ENCODE measurements at regions not wholly inside any gene's neighbourhood (a gene's known extent, or its start where the extent isn't known, plus 50 kb on each side); places are given as distances from the start of the nearest gene placed in this dataset.

- H3K4me1 ChIP-seq (ENCODE audit: control insufficient read depth in 2 of 2, insufficient read depth in 2 of 2, low read length in 2 of 2): no peaks in the 10 kb centered on the region
- no peaks in the 10 kb centered on the region for H3K36me3 ChIP-seq (ENCODE audit: control insufficient read depth in 2 of 3, insufficient read depth in 3 of 3, low read length in 3 of 3)
- H3K27me3 Mint-ChIP-seq: peaks cover 12 to 28% (median 19%) of the 10 kb centered on the region in 5 donors
- no peak overlapping the region for H3K4me3 ChIP-seq (ENCODE audit: low read length)
- CTCF ChIA-PET: no interaction called here
- H3K9me3 ChIP-seq (ENCODE audit: control insufficient read depth in 2 of 3, low read length in 3 of 3): no peaks in the 10 kb centered on the region
- H3K4me3 Mint-ChIP-seq: no peak overlapping the region
- H3K4me1 Mint-ChIP-seq: no peaks in the 10 kb centered on the region
- H3K9me3 Mint-ChIP-seq: no peaks in the 10 kb centered on the region
- POLR2A ChIA-PET: no interaction called here
- no peak overlapping the region for H3K27ac ChIP-seq (ENCODE audit: low read depth, low read length)
- ATAC-seq (no peak), DNase-seq (no peak)
- intact Hi-C loops (cut with micrococcal nuclease): no loop called here
- H3K36me3 Mint-ChIP-seq: no peaks in the 10 kb centered on the region
- no peaks in the 10 kb centered on the region for H3K27me3 ChIP-seq (ENCODE audit: control insufficient read depth in 2 of 2, insufficient read depth in 2 of 2, low read length in 2 of 2)
- peak overlapping the region in 1 of 9 donors; percentile 8 for H3K27ac Mint-ChIP-seq
Observed at GRCh38 chr7:26443751-26444150, 152.1 kb downstream of the SNX10 start.

GRCh38 chr7:26444555-26444954 lies 152.9 kb downstream of the SNX10 start:
- Histone ChIP-seq H3K4me3 (ENCODE audit: low read length) (no peak overlapping the region), H3K27ac (ENCODE audit: low read depth, low read length) (no peak overlapping the region), H3K4me1 (ENCODE audit: control insufficient read depth in 2 of 2, insufficient read depth in 2 of 2, low read length in 2 of 2) (no peaks in the 10 kb centered on the region), H3K27me3 (ENCODE audit: control insufficient read depth in 2 of 2, insufficient read depth in 2 of 2, low read length in 2 of 2) (no peaks in the 10 kb centered on the region), H3K9me3 (ENCODE audit: control insufficient read depth in 2 of 3, low read length in 3 of 3) (no peaks in the 10 kb centered on the region), H3K36me3 (ENCODE audit: control insufficient read depth in 2 of 3, insufficient read depth in 3 of 3, low read length in 3 of 3) (no peaks in the 10 kb centered on the region)
- no peaks in the 10 kb centered on the region for H3K36me3 Mint-ChIP-seq
- peaks cover 14 to 32% (median 19%) of the 10 kb centered on the region in 5 donors for H3K27me3 Mint-ChIP-seq
- DNase-seq (no peak), ATAC-seq (no peak)
- no peaks in the 10 kb centered on the region for H3K9me3 Mint-ChIP-seq
- no peaks in the 10 kb centered on the region for H3K4me1 Mint-ChIP-seq
- POLR2A ChIA-PET: no interaction called here
- intact Hi-C loops (cut with micrococcal nuclease): no loop called here
- H3K27ac Mint-ChIP-seq: no peak overlapping the region
- CTCF ChIA-PET: no interaction called here
- no peak overlapping the region for H3K4me3 Mint-ChIP-seq

GRCh38 chr7:26447116-26447515 lies 155.5 kb downstream of the SNX10 start:
- DNase-seq (no peak), ATAC-seq (no peak)
- ChIA-PET CTCF (no interaction called here), POLR2A (no interaction called here)
- H3K27me3 Mint-ChIP-seq: peaks cover 17 to 32% (median 22%) of the 10 kb centered on the region in 5 donors
- no peak overlapping the region for H3K4me3 ChIP-seq (ENCODE audit: low read length)
- no peak overlapping the region for H3K27ac ChIP-seq (ENCODE audit: low read depth, low read length)
- intact Hi-C loops (cut with micrococcal nuclease): no loop called here
- no peaks in the 10 kb centered on the region for H3K9me3 ChIP-seq (ENCODE audit: control insufficient read depth in 2 of 3, low read length in 3 of 3)
- no peaks in the 10 kb centered on the region for H3K36me3 Mint-ChIP-seq
- no peaks in the 10 kb centered on the region for H3K36me3 ChIP-seq (ENCODE audit: control insufficient read depth in 2 of 3, insufficient read depth in 3 of 3, low read length in 3 of 3)
- no peak overlapping the region for H3K4me3 Mint-ChIP-seq
- H3K9me3 Mint-ChIP-seq: no peaks in the 10 kb centered on the region
- no peaks in the 10 kb centered on the region for H3K4me1 ChIP-seq (ENCODE audit: control insufficient read depth in 2 of 2, insufficient read depth in 2 of 2, low read length in 2 of 2)
- no peak overlapping the region for H3K27ac Mint-ChIP-seq
- H3K4me1 Mint-ChIP-seq: peaks cover 0 to 1% (median 0%) of the 10 kb centered on the region in 7 donors
- H3K27me3 ChIP-seq (ENCODE audit: control insufficient read depth in 2 of 2, insufficient read depth in 2 of 2, low read length in 2 of 2): no peaks in the 10 kb centered on the region

GRCh38 chr7:26449175-26450165 lies 157.8 kb downstream of the SNX10 start:
- H3K27me3 Mint-ChIP-seq: peaks cover 17 to 32% (median 22%) of the 10 kb centered on the region in 5 donors
- H3K4me3 Mint-ChIP-seq: no peak overlapping the region
- intact Hi-C loops (cut with micrococcal nuclease): no loop called here
- no peak overlapping the region for H3K4me3 ChIP-seq (ENCODE audit: low read length)
- H3K27ac Mint-ChIP-seq: no peak overlapping the region
- H3K9me3 ChIP-seq (ENCODE audit: control insufficient read depth in 2 of 3, low read length in 3 of 3): no peaks in the 10 kb centered on the region
- no peak overlapping the region for H3K27ac ChIP-seq (ENCODE audit: low read depth, low read length)
- H3K9me3 Mint-ChIP-seq: no peaks in the 10 kb centered on the region
- H3K4me1 ChIP-seq (ENCODE audit: control insufficient read depth in 2 of 2, insufficient read depth in 2 of 2, low read length in 2 of 2): no peaks in the 10 kb centered on the region
- ATAC-seq: no peak
- POLR2A ChIA-PET: no interaction called here
- H3K36me3 ChIP-seq (ENCODE audit: control insufficient read depth in 2 of 3, insufficient read depth in 3 of 3, low read length in 3 of 3): no peaks in the 10 kb centered on the region
- peaks cover 0 to 1% (median 0%) of the 10 kb centered on the region in 7 donors for H3K4me1 Mint-ChIP-seq
- CTCF ChIA-PET: no interaction called here
- H3K27me3 ChIP-seq (ENCODE audit: control insufficient read depth in 2 of 2, insufficient read depth in 2 of 2, low read length in 2 of 2): no peaks in the 10 kb centered on the region
- no peak for DNase-seq
- no peaks in the 10 kb centered on the region for H3K36me3 Mint-ChIP-seq

- Mint-ChIP-seq H3K27me3 (peaks cover 6 to 21% (median 16%) of the 10 kb centered on the region in 5 donors), H3K36me3 (no peaks in the 10 kb centered on the region), H3K4me3 (no peak overlapping the region), H3K4me1 (peaks cover 0 to 1% (median 0%) of the 10 kb centered on the region in 7 donors), H3K9me3 (peaks cover 0 to 5% (median 0%) of the 10 kb centered on the region in 11 donors), H3K27ac (no peak overlapping the region)
- intact Hi-C loops (cut with micrococcal nuclease): no loop called here
- Histone ChIP-seq H3K36me3 (ENCODE audit: control insufficient read depth in 2 of 3, insufficient read depth in 3 of 3, low read length in 3 of 3) (no peaks in the 10 kb centered on the region), H3K27ac (ENCODE audit: low read depth, low read length) (no peak overlapping the region), H3K27me3 (ENCODE audit: control insufficient read depth in 2 of 2, insufficient read depth in 2 of 2, low read length in 2 of 2) (no peaks in the 10 kb centered on the region), H3K4me1 (ENCODE audit: control insufficient read depth in 2 of 2, insufficient read depth in 2 of 2, low read length in 2 of 2) (no peaks in the 10 kb centered on the region), H3K4me3 (ENCODE audit: low read length) (no peak overlapping the region), H3K9me3 (ENCODE audit: control insufficient read depth in 2 of 3, low read length in 3 of 3) (no peaks in the 10 kb centered on the region)
- ChIA-PET POLR2A (no interaction called here), CTCF (interaction anchor here (0.6 kb wide), 1 partner anchor 56 kb away, joined by 3 read pairs; no protein-coding TSS in a partner anchor)
- DNase-seq (no peak), ATAC-seq (no peak)
Observed at GRCh38 chr7:26451997-26452396, 160.3 kb downstream of the SNX10 start.

- H3K36me3 Mint-ChIP-seq: no peaks in the 10 kb centered on the region
- Histone ChIP-seq H3K9me3 (ENCODE audit: control insufficient read depth in 2 of 3, low read length in 3 of 3) (no peaks in the 10 kb centered on the region), H3K36me3 (ENCODE audit: control insufficient read depth in 2 of 3, insufficient read depth in 3 of 3, low read length in 3 of 3) (no peaks in the 10 kb centered on the region), H3K27me3 (ENCODE audit: control insufficient read depth in 2 of 2, insufficient read depth in 2 of 2, low read length in 2 of 2) (no peaks in the 10 kb centered on the region), H3K27ac (ENCODE audit: low read depth, low read length) (no peak overlapping the region), H3K4me1 (ENCODE audit: control insufficient read depth in 2 of 2, insufficient read depth in 2 of 2, low read length in 2 of 2) (no peaks in the 10 kb centered on the region), H3K4me3 (ENCODE audit: low read length) (no peak overlapping the region)
- no peak for ATAC-seq
- intact Hi-C loops (cut with micrococcal nuclease): no loop called here
- DNase-seq: no peak
- H3K27ac Mint-ChIP-seq: no peak overlapping the region
- POLR2A ChIA-PET: no interaction called here
- H3K4me3 Mint-ChIP-seq: no peak overlapping the region
- CTCF ChIA-PET: no interaction called here
- peaks cover 0 to 1% (median 0%) of the 10 kb centered on the region in 7 donors for H3K4me1 Mint-ChIP-seq
- peaks cover 0 to 18% (median 13%) of the 10 kb centered on the region in 5 donors for H3K27me3 Mint-ChIP-seq
- H3K9me3 Mint-ChIP-seq: peaks cover 0 to 5% (median 0%) of the 10 kb centered on the region in 11 donors
Observed at GRCh38 chr7:26454180-26454579, 162.5 kb downstream of the SNX10 start.

All from naive thymus-derived CD4-positive, alpha-beta T cell (primary cell).